HCEC 1CT (cell line): ENCODE measurements at regions not wholly inside any gene's neighbourhood (a gene's known extent, or its start where the extent isn't known, plus 50 kb on each side); places are given as distances from the start of the nearest gene placed in this dataset.
A peak's percentile ranks its signal among the peaks of the same experiment; 100 is the strongest.
"Not testable (repeated sequence)": the region's sequence is repeated elsewhere in the genome, so short reads cannot be mapped to it uniquely, and the experiment has no call there.

Experiments used
- DNase-seq: peaks from one replicate; pipeline ENCODE4 v3.0.0-alpha.2; 2017

DNA sequence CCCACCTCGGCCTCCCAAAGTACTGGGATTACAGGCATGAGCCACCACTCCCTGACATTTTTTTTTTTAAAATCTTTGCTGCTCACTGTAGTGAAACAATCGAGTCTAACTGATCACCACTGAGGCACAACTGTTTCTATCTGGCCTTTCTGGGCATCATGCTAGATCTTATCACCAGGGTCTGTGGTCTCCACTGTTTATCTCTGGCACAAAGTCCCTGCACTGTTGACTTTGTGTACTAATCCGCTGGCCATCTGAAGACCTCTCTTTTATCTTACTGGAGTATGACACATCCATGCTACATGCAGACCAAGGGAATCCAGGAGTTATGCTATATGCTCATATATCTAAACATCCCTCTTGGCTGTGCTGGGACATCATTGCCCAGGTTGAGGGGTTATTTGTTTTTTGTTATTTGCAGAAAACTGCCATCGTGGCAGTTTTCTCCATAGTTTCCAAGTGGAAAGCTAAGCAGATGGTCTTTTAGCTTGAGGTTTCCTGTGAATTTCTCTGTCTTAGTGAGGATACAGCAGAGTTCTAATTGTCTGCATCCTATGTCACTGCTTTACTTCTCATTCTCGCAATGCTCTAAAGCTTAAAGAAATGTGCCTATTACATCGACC is 456.9 kb downstream of the CCER1 start:
- DNase-seq: no peak

DNA sequence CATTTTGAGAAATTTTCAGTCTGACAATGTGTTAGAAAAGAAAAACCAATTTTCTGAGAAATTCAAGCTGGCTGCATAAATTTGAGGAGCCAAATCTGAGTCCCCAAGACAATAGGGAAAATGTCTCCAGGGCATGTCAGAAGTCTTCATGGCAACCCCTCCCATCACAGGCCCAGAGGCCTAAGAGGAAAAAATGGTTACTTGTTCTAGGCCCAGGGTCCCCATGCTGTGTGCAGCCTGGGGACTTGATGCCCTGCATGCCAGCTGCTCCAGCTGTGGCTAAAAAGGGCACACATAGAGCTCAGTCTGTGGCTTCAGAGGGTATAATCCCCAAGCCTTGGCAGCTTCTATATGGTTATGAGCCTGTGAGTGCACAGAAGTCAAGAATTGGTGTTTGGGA is 464.6 kb downstream of the CCER1 start:
- DNase-seq: no peak

DNA sequence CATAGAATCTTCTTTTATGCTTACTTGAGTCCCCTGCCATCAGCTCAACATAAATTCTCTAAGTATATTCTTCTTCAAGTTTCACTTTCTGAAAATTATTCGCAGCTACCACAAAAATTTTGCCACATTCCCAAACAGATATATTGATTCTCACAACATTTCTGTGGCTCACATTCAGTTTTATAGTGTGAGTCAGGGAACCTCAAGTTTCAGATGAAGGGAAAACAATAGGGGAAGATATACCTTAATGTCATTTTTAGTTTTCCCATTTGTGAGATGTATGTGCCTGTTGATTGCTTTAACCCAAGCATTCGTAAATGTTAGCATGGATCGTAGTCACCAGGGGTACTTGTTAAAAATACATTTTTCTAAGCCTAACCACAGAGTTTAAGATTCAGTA is 465.8 kb downstream of the CCER1 start:
- DNase-seq: no peak

DNA sequence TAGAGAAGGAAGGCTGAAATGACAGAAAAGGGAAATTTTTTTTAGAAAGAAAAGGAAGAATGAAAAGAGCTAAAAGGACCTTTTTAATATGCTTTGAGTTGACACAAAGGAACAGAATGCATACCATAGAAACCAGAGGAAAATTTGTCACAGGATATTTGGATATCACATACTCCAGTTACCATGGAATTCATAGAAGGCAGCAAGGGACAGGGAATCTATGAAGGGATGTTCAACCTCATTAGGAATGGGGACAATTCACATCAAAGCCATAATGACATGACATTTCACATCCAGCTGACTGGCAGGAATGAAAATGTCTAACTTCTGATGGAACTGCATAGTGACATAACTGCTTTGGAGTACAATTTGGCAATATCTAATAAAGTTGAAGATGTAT is 469.4 kb downstream of the CCER1 start:
- DNase-seq: no peak

DNA sequence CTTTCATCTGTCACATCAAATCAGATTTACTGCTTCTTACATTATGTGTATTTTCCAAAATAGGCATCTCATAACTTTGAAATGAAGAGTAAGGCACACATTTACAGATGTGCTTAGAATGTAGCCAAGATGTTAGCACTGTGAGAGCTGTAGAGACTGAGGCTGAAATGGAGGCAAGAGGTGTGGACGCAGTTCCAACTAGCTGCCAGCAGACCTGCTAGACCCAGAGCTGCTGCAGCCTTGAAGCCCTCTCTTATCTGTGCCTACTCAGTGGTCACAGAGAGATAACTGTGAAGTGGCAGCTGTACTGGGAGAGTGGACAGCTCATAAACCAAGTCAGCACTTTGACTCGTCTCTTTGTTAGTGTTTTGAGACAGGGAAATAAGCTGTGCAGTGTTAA is 470.9 kb downstream of the CCER1 start:
- no peak for DNase-seq

DNA sequence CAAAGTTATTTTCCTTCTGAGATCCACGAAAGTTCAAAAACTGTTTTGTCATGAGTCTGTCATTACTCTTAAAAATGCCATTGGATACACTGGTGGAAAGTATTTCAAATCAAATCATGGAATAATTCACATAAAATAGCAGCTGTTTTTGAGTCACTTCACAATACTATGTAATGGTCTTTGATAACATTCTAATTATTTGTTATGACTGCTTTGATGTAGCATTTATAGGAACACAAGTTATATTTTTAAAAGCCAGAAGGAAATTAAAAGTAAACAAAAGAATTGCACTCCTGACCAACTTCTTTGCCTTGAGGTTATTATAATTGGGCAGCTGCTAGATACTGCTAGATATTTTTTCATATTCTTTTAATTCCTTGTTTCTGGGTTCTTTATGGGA is 473.2 kb downstream of the CCER1 start:
- DNase-seq: no peak

DNA sequence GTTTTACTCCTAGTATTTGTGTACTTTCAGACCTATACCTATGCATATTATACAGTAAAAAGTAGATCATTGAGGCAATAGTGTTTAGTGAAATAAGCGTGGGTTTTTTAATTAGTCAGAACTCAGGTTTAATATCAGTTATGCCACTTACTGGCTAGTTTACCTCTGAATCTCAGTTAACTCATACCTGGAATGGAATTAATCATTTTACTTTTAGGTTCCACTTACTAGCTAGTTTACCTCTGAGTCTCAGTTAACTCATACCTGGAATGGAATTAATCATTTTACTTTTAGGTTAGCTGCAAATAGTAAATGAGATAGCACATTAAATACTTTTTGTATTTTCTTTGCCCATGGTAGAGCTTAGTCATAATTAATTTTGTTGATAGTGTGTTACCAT is 475.7 kb downstream of the CCER1 start:
- no peak for DNase-seq

DNA sequence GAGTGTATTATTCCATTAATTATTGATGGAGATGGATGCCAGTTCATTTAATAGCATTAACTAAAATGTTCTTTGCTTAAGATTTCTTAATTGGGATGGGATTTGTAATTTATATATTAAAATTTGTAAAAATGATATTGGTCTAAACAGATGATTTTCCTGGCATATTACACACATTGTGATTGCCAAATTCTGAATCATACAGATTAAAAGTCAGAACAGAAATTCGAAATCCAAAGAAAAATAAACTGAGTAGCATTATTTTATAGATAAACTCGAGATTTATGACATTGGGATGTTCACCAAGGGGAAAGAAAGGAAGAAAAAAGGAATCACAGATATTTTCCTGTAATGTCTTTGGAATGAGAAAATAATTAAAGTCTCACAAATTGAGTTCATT is 481.1 kb downstream of the CCER1 start:
- DNase-seq: peak; percentile 5

DNA sequence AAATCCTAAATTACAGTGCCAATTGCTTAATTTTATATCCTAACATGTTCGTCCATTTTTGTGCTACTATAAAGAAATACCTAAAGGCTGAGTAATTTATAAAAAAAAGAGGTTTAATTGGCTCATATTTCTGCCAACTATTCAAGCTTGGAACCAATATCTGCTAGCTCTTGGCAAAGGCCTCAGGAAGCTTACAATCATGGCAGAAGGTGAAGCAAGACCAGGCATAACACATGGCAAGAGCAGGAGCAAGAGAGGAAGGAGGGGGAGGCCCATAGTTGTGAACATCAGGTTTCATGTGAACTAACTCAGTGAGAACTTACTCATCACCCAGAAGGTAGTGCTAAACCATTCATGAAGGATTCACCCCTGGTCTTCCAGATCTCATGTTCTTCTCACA is 494.3 kb downstream of the CCER1 start:
- peak; percentile 9 for DNase-seq

DNA sequence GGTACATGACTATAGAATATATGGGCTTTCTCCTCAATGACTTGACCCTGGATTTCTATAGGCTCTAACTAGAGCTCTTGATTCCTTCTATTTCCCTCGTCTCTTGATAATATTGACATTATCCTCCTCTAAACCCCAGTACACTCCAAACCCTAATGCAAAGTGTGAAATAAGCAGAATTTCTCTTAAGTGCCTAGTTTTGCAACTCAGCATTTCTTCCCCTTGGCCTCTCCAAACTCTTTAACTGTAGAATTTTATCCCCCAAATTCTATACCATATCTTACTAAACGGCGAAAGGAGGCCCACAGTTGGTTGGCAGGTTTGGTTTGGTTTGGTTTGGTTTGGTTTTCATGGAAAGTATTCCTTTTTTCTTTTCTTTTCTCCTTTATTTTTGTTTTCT is 498.7 kb downstream of the CCER1 start:
- no peak for DNase-seq

DNA sequence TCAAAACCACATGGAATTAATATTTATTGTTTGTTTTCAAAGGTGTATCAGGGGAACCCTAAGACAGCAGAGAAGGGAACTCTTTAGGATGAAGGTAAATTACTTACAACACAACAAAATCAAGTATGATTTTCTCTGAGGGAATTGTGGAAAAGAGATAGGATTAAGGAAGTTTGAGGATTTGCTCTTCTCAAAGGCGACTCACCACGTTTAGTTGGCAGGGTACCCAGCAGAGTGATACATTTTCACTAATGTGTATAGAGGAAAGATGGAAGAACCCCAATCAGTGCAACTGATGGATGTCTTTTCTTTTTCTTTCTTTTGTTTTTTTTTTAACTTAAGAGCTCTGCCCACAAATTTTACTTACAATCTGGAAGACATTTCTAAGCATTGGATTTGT is 499.2 kb downstream of the CCER1 start:
- DNase-seq: no peak

DNA sequence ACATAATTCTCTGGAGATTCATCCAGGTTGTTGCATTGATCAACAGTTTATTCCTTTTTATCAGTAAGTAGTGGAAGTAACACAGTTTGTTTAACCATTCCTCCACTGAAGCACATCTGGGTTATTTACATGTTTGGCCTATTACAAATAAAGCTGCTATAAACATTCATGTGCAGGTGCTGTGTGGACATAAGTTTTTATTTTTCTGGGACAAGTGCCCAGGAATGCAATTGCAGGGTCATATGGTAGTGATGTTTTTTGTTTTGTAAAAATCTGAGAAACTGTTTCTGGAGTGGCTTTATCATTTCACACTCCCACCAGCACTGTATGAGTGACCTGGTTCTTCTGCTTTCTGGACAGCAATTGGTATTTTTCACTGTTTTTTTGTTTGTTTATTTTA is 505.4 kb downstream of the CCER1 start:
- no peak for DNase-seq

DNA sequence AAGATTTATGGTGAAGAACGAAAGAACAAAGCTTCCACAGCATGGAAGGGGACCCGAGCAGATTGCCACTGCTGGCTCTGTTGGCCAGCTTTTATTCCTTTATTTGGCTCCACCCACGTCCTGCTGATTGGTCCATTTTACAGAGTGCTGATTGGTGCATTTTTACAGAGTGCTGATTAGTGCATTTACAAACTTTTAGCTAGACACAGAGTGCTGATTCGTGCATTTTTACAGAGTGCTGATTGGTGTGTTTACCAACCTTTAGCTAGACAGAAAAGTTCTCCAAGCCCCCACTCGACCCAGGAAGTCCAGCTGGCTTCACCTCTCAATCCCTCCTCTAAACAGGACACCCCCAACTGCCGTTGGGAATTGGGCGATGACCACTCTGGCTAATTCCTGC is 511.5 kb downstream of the CCER1 start:
- not testable (repeated sequence) for DNase-seq

DNA sequence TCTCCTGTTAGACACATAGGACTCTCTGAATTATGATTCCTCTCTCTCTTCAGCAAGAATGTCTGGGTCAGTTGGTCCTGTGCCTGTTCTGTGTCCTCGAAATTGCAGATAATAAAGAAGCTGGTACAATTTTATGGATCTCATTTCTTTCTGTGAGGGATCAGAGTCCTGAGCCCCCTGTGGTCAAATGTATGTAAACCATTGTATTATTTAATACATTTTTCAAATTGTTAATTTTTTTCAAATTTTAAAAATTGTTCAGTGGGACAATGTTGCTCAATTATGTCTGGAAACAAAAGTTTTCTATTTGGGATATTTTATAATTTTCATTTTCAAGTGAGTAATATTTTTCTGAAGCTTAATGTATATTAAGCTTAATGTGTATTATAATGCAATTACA is 513.5 kb downstream of the CCER1 start:
- no peak for DNase-seq

DNA sequence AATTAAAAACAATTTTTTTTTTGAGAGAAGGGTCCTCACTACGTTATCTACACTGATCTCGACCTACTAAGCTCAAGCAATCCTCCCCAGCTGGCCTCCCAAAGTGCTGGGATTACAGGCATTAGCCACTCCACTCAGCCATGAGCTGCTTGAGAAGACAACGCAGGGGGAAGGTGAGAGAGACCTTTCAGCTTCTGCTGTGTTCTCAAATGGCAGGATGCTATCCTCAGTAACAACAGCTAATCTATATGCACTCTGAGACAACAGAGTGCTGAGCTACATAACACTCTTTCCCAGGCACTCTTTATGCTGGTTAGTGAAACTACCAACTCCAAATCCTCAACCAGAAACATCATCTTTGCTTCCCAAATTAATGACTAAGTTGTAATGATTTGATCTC is 526.1 kb downstream of the CCER1 start:
- DNase-seq: no peak

DNA sequence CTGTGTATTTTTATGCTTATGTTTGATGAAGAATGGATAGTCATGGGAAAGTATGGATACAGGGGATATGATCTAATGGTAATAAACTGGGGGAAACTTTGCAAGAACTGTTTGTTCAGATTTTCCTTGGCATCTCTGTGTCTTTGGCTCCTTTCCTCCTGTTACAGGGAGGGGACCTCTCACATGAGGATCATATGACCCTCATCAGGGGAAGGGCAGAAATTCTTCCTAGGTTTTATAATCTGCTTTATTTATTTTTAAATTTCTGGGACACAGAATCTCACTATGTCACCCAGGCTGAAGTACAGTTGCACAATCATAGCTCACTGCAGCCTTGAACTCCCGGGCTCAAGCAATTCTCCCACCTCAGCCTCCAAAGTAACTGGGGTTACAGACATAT is 526.5 kb downstream of the CCER1 start:
- DNase-seq: no peak

DNA sequence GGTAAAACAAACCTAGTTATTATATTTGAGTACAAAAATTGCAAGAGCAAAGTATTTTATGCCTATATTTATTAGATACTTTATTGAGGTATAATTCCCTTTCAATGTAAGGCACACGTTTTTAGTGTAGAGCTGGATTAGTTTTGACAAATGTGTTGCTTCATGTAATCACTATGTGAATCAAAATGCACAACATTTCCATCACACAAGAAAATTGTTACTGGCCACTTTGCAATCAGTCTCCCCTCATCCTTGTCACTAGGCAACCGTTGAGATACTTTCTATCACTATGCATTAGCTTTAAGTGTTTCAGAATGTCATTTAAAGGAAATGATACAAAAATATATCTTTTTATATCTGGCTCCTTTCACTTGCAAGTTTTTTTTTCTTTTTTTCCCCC is 531.0 kb downstream of the CCER1 start:
- no peak for DNase-seq

DNA sequence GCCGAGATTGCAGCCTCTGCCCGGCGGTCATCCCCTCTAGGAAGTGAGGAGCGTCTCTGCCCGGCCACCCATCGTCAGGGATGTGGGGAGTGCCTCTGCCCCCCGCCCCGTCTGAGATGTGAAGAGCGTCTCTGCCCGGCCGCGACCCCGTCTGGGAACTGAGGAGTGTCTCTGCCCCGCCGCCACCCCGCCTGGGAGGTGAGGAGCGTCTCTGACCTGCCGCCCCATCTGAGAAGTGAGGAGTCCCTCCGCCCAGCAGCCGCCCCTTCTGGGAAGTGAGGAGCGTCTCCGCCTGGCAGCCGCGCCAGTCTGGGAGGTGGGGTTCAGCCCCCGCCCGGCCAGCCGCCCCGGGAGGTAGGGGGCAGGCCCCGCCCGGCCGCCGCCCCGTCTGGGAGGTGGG is 544.0 kb downstream of the CCER1 start:
- DNase-seq: no peak

DNA sequence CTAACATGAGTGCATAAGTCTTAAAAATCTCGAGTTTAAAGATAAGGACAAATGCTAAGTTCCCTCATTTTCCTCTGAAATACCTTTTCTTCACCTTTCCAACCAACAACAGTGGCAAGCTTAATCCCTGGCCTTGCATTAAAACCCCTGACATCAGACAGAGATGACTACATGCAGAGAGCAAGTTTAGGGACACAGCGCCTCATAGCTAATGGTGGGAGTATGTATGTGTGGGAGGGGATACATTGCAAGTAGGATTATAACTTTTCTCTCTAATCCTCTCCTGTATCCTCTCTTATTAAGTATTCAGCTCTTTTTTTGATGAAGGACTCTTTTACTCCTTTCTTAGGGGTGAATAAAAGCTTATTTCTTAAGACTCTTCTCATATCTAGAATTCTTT is 547.1 kb downstream of the CCER1 start:
- no peak for DNase-seq

DNA sequence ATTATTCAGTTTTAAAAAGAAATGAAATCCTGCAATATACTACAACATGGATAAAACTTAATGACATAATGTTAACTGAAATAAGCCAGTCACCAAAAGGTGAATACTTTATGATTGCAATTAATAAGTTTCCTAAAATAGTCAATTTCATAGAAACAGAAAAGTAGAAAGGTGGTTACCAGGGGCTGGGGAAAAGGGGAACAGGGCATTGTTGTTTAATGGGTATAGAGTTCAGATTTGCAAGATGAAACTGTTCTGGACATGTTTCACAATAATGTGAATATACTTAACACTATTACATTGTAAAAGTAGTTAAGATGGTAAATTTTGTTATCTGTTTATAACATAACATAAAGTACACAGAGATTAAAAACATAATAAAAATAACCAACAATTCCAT is 550.9 kb downstream of the CCER1 start:
- DNase-seq: no peak

DNA sequence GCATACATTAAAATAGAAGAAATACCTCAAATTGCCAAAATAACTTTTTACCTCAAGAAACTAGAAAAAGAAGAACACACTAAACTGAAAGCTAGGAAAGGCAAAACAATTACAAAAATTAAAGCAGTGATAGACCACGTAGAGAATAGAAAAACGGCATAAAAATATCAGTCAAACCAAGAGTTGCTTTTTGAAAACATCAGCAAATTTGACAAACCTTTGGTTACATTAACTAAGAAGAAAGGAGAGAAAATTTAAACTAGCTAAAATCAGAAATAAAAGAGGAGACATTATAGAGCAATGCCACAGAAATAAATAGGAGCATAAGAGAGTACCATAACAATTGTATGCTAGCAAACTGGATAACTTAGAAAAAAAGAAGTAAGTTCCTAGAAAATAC is 553.8 kb downstream of the CCER1 start:
- no peak for DNase-seq

DNA sequence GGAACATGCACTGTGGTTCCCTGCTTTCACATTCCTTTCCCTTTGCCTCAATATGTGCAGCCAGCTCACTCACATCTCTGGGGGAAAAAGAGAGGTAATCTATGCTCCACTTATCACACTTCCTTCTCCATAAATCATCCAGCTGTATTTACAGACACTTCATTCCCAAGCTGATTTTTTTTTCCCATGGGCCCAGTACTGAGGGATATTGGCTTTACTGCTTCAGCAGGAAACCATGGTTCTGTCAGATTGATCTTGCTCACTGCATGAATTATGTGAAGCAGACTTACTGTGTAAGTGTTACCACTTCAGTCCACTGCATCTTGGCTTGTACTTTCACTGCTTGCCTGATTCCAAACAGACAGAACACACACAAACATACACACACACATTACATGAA is 555.6 kb downstream of the CCER1 start:
- no peak for DNase-seq

DNA sequence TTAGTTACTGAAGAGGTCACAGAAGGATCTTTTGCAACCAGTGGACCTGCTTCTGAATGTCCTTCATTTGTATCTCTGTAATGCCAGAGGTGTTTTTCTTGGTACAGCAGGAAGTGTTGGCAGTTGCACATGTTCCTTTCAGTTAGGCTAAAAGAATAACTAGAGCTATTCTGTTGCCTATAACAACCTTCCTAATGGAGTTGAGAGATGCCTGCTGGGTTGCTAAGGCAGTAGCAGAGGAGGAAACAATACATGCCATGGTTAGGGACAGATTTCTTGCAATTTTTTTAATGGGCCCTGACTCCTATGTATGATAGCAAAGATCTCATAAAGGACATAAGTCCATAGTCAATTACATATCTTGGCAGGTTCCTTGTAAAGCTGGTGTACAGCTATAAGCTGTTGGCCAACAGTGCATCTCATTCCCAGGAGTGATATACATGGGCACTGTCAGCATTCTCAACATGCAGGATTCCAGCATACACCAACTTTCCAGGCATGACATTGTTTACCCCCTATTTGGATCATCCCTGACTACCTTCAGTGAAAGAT is 556.6 kb downstream of the CCER1 start:
- no peak for DNase-seq

DNA sequence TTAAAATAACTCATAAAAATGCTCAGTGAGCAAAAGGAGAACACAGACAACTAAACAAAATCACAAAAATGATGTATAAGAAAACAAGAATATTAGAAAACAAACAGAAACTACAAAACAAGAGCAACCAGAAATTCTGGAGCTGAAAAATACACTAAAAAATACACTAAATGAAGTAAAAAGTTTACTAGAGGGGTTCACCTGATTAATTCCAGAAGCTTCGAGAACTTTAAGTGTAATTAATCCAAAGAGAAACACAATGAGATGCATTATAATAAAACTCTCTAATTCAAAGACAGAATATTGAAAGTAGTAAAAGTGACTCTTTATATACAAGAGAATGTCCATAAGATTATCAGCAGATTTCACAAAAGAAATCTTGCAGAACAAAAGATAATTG is 558.4 kb downstream of the CCER1 start:
- no peak for DNase-seq

DNA sequence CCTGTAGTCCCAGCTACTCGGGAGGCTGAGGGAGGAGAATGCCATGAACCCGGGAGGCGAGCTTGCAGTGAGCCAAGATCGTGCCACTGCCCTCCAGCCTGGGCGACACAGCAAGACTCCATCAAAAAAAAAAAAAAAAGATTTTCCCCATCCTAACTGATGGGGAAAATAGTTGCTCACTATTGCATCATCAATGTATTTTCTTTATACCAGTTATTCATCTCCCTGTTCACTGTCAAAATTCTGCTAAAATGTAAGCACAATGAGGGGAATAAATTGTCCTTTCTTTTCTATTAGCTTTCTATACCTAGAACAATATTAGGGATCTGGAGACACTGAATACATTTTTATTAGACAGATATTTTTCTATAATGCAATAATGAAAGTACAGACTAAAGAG is 561.3 kb downstream of the CCER1 start:
- no peak for DNase-seq

DNA sequence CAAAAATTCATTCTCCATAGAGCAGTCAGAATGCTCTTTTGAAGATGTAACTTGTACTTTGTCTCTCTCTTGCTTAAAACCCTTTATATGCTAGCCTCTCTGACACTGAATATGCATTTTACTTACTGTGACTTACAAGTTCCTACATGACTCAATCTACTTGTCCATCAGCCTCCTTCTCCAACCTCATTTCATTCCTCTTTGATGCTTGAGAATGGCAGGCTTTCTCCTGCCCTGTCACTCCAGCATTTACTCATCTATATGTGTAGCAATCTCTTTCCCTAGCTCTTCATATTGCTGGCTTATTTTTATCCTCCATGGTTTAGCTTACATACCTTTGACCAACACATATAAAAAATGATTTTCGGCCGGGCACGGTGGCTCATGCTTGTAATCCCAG is 561.9 kb downstream of the CCER1 start:
- no peak for DNase-seq
